HepG2 (cell line): ENCODE measurements at regions not wholly inside any gene's neighbourhood (a gene's known extent, or its start where the extent isn't known, plus 50 kb on each side); places are given as distances from the start of the nearest gene placed in this dataset.

Experiments
- ATF2 ChIP-seq: sonication (generic); formaldehyde crosslinking; IDR thresholded peaks from 2 replicates; pipeline ENCODE4 v1.4.0; 2020; ENCODE audit warnings: missing genetic modification reagents
- EP300 ChIP-seq, 3 experiments: sonication (generic) in 1 of 3; formaldehyde crosslinking in 1 of 3; IDR thresholded peaks; 2 replicates each; pipeline versions ENCODE4 v1.5.1 to v1.6.1; 2011 to 2020; ENCODE audit warnings: low read depth in 2 of 3, low read length in 2 of 3, borderline replicate concordance in 1 of 3, improper control_type of control experiment in 1 of 3, mild to moderate bottlenecking in 1 of 3, missing genetic modification reagents in 1 of 3, moderate library complexity in 1 of 3
- FOXA1 ChIP-seq, 2 experiments: fragments of 450-650 bp in 1 of 2; sonication (generic) in 1 of 2; formaldehyde crosslinking in 1 of 2; IDR thresholded peaks; 2 replicates each; pipeline versions ENCODE4 v1.4.0 to v1.6.1; 2016 to 2020; ENCODE audit warnings: missing genetic modification reagents in 1 of 2
- NR1H2 ChIP-seq: sonication (generic); formaldehyde crosslinking; IDR thresholded peaks from 2 replicates; pipeline ENCODE4 v1.8.1; 2022; ENCODE audit warnings: low read depth, missing genetic modification reagents, borderline replicate concordance
- REST ChIP-seq, 2 experiments: IDR thresholded peaks; 2 replicates each; pipeline ENCODE4 v1.6.1; 2011 to 2012; ENCODE audit warnings: low read length in 2 of 2, borderline replicate concordance in 1 of 2, low read depth in 1 of 2, mild to moderate bottlenecking in 1 of 2, moderate library complexity in 1 of 2
- RXRA ChIP-seq: sonication (generic); formaldehyde crosslinking; IDR thresholded peaks from 2 replicates; pipeline ENCODE4 v1.5.1; 2020; ENCODE audit warnings: missing genetic modification reagents
- SMAD3 ChIP-seq: sonication (generic); formaldehyde crosslinking; IDR thresholded peaks from 2 replicates; pipeline ENCODE4 v1.4.0; 2020; ENCODE audit warnings: missing genetic modification reagents
- XRCC5 ChIP-seq: fragments of 200-400 bp; formaldehyde crosslinking; optimal IDR thresholded peaks from 2 replicates; pipeline ENCODE3; 2017; ENCODE audit warnings: mild to moderate bottlenecking, low read length

- TF ChIP-seq FOXA1 (IDR thresholded peaks at IDR 0.05) (no peak), FOXA1 (CRISPR knock-in tag; IDR thresholded peaks at IDR 0.05) (no peak), RXRA (CRISPR knock-in tag) (no peak), EP300 (IDR thresholded peaks at IDR 0.05; ENCODE audit: low read depth in 2 of 2, low read length in 2 of 2) (no peak), EP300 (CRISPR knock-in tag; IDR thresholded peaks at IDR 0.05; ENCODE audit: borderline replicate concordance) (no peak), REST (IDR thresholded peaks at IDR 0.05; ENCODE audit: borderline replicate concordance in 1 of 2, low read depth in 1 of 2, low read length in 2 of 2) (no peak), ATF2 (CRISPR knock-in tag) (no peak), NR1H2 (no peak), XRCC5 (no peak), SMAD3 (CRISPR knock-in tag) (no peak)
These were observed 95.2 kb upstream of the PHF24 start for GRCh38 chr9:34862836-34863235.
